ENCODE measurements at regions not wholly inside any gene's neighbourhood (a gene's known extent, or its start where the extent isn't known, plus 50 kb on each side); places are given as distances from the start of the nearest gene placed in this dataset.
"Not testable (repeated sequence)": the region's sequence is repeated elsewhere in the genome, so short reads cannot be mapped to it uniquely, and the experiment has no call there.

DNA sequence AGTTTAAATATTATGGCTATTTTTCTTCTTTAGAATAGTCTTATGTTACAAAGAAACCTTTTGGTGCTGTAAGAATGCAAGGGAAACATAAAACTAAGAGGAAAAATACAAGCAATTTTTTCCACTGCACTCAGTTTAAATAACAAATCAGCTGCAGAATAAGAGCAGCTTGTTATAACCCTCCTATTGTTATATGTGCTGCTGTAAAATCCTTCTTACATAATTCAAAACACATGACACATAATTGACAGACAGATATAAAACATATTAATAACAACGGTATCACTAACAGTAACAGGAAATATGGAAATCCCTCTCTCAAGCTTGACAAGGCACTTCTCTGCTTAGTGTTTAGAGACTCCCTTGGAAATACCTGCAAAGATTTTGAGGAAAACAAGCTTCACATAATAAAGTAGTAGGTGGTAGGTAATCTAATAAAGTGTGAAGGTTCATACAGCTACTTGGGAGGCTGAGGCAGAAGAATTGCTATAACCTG is 385.3 kb upstream of the HS3ST1 start:
- no peak for DNase-seq

DNA sequence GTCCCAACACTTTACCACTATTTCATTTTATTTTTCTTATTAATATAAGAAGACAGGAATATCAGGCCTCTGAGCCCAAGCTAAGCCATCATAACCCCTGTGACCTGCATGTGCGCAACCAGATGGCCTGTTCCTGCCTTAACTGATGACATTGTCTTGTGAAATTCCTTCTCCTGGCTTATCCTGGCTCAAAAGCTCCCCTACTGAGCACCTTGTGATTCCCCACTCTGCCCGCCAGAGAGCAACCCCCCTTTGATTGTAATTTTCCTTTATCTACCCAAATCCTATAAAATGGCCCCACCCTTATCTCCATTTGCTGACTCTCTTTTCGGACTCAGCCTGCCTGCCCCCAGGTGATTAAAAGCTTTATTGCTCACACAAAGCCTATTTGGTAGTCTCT is 382.8 kb upstream of the HS3ST1 start:
- DNase-seq, result not testable (repeated sequence)

- peak; percentile 35 to 58 for DNase-seq
These were observed 377.1 kb upstream of the HS3ST1 start for GRCh38 chr4:11805842-11806241.

- peak in 1 of 2 experiments; percentile 3 for DNase-seq
These were observed 373.1 kb upstream of the HS3ST1 start for GRCh38 chr4:11801466-11802446.

DNA sequence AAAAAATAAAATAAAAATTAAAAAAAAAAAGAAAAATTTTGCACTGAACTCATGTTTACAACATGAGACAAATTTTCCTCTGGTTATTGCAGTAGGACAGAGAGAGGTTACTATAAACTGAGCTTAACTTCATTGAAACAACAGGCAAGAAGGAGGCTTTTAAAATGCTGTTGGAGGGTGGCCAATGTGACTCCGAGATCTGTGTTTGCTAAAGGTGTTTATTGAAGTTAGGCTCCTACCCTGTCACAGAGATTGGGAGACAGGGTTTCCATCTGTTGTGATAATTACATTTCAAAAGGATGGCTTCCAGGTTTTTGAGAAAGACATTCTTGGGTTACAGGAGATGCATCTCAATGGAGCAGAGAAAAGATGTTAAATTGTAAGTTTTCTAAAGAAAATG is 370.5 kb upstream of the HS3ST1 start:
- DNase-seq, result peak; percentile 2 to 20

GRCh38 chr4:11791797-11792196 is 363.1 kb upstream of the HS3ST1 start:
- DNase-seq, result no peak

DNA sequence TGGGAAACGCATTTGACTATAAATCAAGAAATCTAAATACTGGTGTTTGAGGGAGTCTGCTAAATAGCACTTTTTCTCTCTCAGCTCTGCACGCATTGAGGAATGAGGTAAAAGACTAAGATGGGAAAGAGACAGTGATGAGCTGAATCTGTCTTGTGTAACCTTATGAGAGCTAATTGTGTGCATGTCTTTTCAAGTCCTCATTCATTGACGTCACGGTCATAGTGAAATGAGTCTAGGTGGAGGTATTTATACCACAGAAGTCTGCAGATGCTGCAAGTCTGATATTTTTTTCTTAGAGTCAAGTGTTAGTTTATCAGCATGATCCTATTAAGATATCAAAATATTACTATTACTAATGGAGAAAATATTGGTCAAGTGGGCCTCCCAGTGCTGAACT is 361.5 kb upstream of the HS3ST1 start:
- no peak for DNase-seq

- DNase-seq, result no peak
These were observed 354.9 kb upstream of the HS3ST1 start for GRCh38 chr4:11783588-11783987.

DNA sequence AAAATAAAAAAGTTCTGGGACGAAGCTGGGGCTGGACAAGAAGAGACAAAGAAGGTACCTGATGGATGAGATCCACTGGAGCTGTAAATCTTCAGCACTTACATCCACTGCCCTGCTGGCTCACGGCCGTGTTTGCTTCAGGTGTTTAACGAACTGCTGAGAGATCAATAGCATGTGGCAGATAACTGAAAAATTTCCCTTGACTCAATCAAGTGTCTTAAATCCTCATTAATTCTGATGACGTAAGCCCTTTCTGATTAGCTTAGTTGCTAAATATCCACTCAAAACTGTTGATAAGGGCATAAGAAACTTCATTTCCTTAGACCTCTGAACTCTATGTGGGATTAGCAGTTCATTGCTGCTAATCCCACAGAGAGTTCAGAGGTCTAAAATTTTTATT is 354.2 kb upstream of the HS3ST1 start:
- no peak for DNase-seq

DNA sequence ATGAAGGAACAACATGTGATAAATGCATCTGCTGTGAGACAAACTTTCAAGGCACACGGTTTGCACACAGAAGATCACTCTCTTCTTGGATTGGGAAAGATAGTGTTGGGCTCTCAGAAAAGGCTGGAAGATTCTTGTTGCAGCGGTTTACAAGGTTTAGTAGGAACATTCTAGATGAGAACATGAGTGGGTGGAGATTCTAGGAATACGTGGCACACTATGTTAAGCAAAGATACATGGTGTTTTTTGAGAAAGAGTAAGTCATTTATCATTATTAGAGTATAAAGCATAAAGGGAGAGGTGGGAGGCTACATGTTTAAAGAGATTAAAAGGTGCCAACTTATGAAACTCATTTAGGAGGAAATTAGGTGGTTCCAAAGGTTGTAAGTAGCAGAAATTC is 348.8 kb upstream of the HS3ST1 start:
- no peak for DNase-seq

DNA sequence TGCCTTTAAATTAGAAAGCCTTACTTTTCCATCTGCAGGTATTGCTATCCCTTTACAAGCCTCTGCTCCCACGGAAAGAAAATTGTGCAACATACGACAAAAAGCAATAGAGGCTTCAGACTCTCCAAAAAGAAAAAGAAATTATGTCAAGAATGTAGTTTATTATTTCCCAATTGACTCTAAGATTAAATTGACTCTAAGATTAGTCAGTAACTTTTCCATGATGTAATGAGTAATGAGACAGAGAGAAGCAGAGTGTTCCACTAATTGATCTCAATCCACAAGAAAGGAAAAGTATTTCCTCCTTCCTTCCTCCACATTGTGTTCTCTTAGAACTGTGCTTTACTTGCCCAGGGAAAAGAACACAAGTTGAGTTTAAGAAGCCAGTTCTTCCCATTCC is 345.7 kb upstream of the HS3ST1 start:
- DNase-seq, result no peak

GRCh38 chr4:11773798-11774197 is 345.1 kb upstream of the HS3ST1 start:
- no peak for DNase-seq

- no peak for DNase-seq
These were observed 340.7 kb upstream of the HS3ST1 start for GRCh38 chr4:11769434-11769833.

- DNase-seq, result no peak
These were observed 339.7 kb upstream of the HS3ST1 start for GRCh38 chr4:11768251-11768972.

DNA sequence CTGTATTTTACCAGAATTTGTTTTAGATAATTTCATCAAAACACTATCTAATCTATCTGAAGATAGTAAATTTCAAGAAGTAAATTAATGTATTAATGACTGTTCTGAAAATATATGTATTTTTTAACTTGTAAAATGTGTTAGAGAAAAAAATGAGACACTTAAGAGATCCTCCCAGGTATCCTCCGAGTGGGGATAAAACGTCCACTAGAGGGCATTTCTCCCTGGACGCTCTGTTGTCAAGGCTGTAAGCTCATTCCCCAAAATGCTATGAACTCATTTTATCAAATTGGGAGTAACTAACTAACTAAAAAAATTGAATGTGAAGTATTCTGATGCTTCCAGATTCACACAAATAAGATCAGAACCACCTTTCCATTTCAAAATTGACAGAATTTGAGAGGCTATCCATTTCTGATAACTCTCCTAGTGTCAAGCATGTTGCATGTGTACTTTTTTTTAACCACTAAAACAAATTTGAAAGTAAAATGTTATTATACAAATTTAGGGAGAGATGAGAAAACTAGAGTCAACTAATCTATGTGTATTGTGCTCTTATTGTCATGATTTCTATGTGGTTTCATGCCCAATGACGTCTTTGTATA is 337.3 kb upstream of the HS3ST1 start:
- peak; percentile 52 to 58 for DNase-seq

GRCh38 chr4:11748164-11748872 is 319.6 kb upstream of the HS3ST1 start:
- peak; percentile 22 to 67 for DNase-seq

GRCh38 chr4:11746734-11747133 is 318.0 kb upstream of the HS3ST1 start:
- DNase-seq, result no peak

DNA sequence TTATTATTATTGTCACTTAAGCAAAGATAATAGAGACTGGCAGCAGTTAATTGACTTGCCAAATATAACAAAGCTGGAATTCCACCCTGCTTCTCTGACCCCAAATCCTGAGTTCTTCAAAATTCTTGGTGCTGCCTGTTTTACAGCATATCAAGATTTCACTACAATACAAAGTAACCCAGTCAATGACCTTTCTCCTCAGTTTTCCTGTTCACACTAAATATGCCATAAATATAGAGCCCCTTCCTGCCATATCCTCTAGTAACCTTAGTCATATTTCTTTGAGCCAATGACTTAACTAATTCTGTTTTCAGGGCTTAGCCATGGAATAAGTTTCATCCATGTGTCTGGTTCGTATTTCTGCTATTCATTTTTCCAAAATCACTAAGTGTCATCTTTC is 315.3 kb upstream of the HS3ST1 start:
- no peak for DNase-seq

- peak; percentile 17 to 72 for DNase-seq
These were observed 314.5 kb upstream of the HS3ST1 start for GRCh38 chr4:11743236-11743635.

GRCh38 chr4:11741190-11741652 is 312.5 kb upstream of the HS3ST1 start:
- no peak for DNase-seq

DNA sequence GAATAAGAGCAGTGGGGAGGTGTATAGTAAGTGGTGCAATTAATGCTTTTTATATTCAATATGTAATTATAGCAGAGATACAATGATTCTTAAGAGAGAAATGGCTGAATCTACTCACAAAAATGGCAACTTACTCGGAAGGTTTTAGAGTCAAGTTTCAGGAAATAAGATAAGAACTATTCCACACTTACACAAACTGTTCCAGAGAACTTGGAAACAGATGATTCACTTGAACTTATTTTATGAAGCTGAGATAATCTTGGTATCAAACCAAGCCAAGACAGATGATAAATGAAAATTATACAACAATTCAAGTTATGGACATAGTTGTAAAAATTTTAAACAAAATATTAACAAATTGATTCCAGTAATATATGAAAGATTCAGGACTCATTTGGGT is 311.3 kb upstream of the HS3ST1 start:
- no peak for DNase-seq

GRCh38 chr4:11736978-11737377 is 308.3 kb upstream of the HS3ST1 start:
- no peak for DNase-seq

- DNase-seq, result no peak
These were observed 307.0 kb upstream of the HS3ST1 start for GRCh38 chr4:11735651-11736050.
